Mesendoderm (in vitro differentiated cells): ENCODE measurements at regions not wholly inside any gene's neighbourhood (a gene's known extent, or its start where the extent isn't known, plus 50 kb on each side); places are given as distances from the start of the nearest gene placed in this dataset.
A peak's percentile ranks its signal among the peaks of the same experiment; 100 is the strongest.

Experiments used
- DNase-seq: peaks from one replicate; pipeline ENCODE4 v3.0.0; 2013
- H2AK5ac ChIP-seq: 2 replicates; pipeline ENCODE4 v1.6.1; 2013; ENCODE audit warnings: low read length, inconsistent platforms
- H2BK120ac ChIP-seq: 2 replicates; pipeline ENCODE4 v1.6.1; 2013; ENCODE audit warnings: low read depth, mild to moderate bottlenecking, low read length, moderate library complexity, mixed read lengths
- H2BK15ac ChIP-seq: replicated peaks from 2 replicates; pipeline ENCODE4 v1.6.1; 2013; ENCODE audit warnings: low read depth, mild to moderate bottlenecking, moderate library complexity
- H2BK5ac ChIP-seq: 2 replicates; pipeline ENCODE4 v1.6.1; 2013; ENCODE audit warnings: low read length, inconsistent platforms
- H3K18ac ChIP-seq: 2 replicates; pipeline ENCODE4 v1.6.1; 2013; ENCODE audit warnings: mild to moderate bottlenecking, low read length, mixed read lengths
- H3K23ac ChIP-seq: one replicate; pipeline ENCODE4 v1.6.1; 2013; ENCODE audit warnings: low read length
- H3K27ac ChIP-seq: 2 replicates; pipeline ENCODE4 v1.5.1; 2013; ENCODE audit warnings: low read depth, mild to moderate bottlenecking, inconsistent platforms, low read length, moderate library complexity
- H3K27me3 ChIP-seq: 2 replicates; pipeline ENCODE4 v1.6.1; 2013; ENCODE audit warnings: low read length, control low read depth, mild to moderate bottlenecking, inconsistent platforms; ENCODE audit not compliant: insufficient read depth, poor library complexity
- H3K36me3 ChIP-seq: 2 replicates; pipeline ENCODE4 v1.6.1; 2013; ENCODE audit warnings: low read length, inconsistent platforms; ENCODE audit not compliant: control insufficient read depth, insufficient read depth
- H3K4ac ChIP-seq: one replicate; pipeline ENCODE4 v1.6.1; 2013; ENCODE audit warnings: low read depth, mild to moderate bottlenecking, low read length, moderate library complexity
- H3K4me1 ChIP-seq: 2 replicates; pipeline ENCODE4 v1.6.1; 2013; ENCODE audit warnings: low read depth, low read length, inconsistent platforms; ENCODE audit not compliant: control insufficient read depth
- H3K4me2 ChIP-seq: 2 replicates; pipeline ENCODE4 v1.6.1; 2013; ENCODE audit warnings: low read length
- H3K4me3 ChIP-seq: 2 replicates; pipeline ENCODE4 v1.5.1; 2013; ENCODE audit warnings: mild to moderate bottlenecking, low read length
- H3K56ac ChIP-seq: one replicate; pipeline ENCODE4 v1.6.1; 2013; ENCODE audit warnings: low read length
- H3K79me1 ChIP-seq: 2 replicates; pipeline ENCODE4 v1.6.1; 2013; ENCODE audit warnings: low read length, inconsistent platforms
- H3K79me2 ChIP-seq: 2 replicates; pipeline ENCODE4 v1.6.1; 2013; ENCODE audit warnings: mild to moderate bottlenecking, low read length; ENCODE audit not compliant: control insufficient read depth, insufficient read depth
- H3K9ac ChIP-seq: 2 replicates; pipeline ENCODE4 v1.6.1; 2013; ENCODE audit warnings: low read length, inconsistent platforms
- H4K5ac ChIP-seq: one replicate; pipeline ENCODE4 v1.6.1; 2013; ENCODE audit warnings: low read length
- H4K8ac ChIP-seq: one replicate; pipeline ENCODE4 v1.6.1; 2013; ENCODE audit warnings: low read depth, mild to moderate bottlenecking, control low read depth, low read length, moderate library complexity
- WGBS: extraction: QIAGEN DNeasy Blood & Tissue Kit; methylation state at CpG from one replicate; pipeline ENCODE4 v1.1.7; 2013; ENCODE audit warnings: low lambda C conversion rate, missing lambda C conversion rate; ENCODE audit not compliant: insufficient coverage; ENCODE audit errors: extremely low coverage; 5-methylcytosine and 5-hydroxymethylcytosine counted together

DNA sequence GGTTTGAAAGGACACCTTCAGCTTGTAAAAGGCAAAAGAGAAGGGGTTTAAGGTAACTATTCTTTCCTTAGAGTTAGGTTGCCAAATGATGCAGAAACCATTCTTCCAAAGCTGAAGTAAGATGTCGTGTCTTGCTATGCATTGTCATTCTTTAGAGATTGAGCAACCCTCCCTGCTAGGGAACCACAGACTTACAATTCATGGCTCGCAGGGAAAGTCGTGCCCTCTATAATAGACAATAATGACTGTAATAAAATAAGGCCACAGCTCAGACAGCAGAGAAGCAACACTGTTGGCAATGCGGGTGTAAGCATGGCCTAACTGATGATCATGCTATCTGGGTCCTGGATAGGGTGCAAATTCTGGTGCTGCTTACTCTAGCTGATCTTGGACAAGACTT, 129.6 kb upstream of the CDH13 start:
- Histone ChIP-seq H3K79me1 (no peaks in the 10 kb centered on the region), H3K4me1 (no peaks in the 10 kb centered on the region), H3K4me2 (no peak overlapping the region), H4K8ac (no peak overlapping the region), H3K4me3 (no peak overlapping the region), H3K9ac (no peak overlapping the region), H3K56ac (no peak overlapping the region), H3K79me2 (no peaks in the 10 kb centered on the region), H3K23ac (no peak overlapping the region), H3K4ac (no peak overlapping the region), H3K36me3 (no peaks in the 10 kb centered on the region), H2BK5ac (no peak overlapping the region), H2BK120ac (no peak overlapping the region), H3K18ac (no peak overlapping the region), H3K27ac (no peak overlapping the region), H2AK5ac (no peak overlapping the region), H2BK15ac (no peak overlapping the region), H3K27me3 (no peaks in the 10 kb centered on the region), H4K5ac (no peak overlapping the region)
- WGBS, result no CpG with 5 or more reads among the region's 4 CpGs
- no peak for DNase-seq

GRCh38 chr16:82488460-82488859, 138.3 kb upstream of the CDH13 start:
- H2BK15ac ChIP-seq, result no peak overlapping the region
- H3K18ac ChIP-seq, result no peak overlapping the region
- no peak overlapping the region for H3K56ac ChIP-seq
- H3K4me1 ChIP-seq, result no peaks in the 10 kb centered on the region
- no peak overlapping the region for H2BK5ac ChIP-seq
- no peak overlapping the region for H3K23ac ChIP-seq
- H3K27me3 ChIP-seq, result no peaks in the 10 kb centered on the region
- H3K79me2 ChIP-seq, result no peaks in the 10 kb centered on the region
- H4K5ac ChIP-seq, result no peak overlapping the region
- DNase-seq, result no peak
- no peak overlapping the region for H3K4me2 ChIP-seq
- H3K4me3 ChIP-seq, result no peak overlapping the region
- H3K27ac ChIP-seq, result no peak overlapping the region
- no peak overlapping the region for H2AK5ac ChIP-seq
- no peaks in the 10 kb centered on the region for H3K79me1 ChIP-seq
- no peaks in the 10 kb centered on the region for H3K36me3 ChIP-seq
- no peak overlapping the region for H2BK120ac ChIP-seq
- no peak overlapping the region for H3K4ac ChIP-seq
- no peak overlapping the region for H3K9ac ChIP-seq
- no CpG with 5 or more reads among the region's 4 CpGs for WGBS
- no peak overlapping the region for H4K8ac ChIP-seq

- H2AK5ac ChIP-seq, result no peak overlapping the region
These were observed 145.3 kb upstream of the CDH13 start for GRCh38 chr16:82481455-82481854.

GRCh38 chr16:82476786-82477185, 150.0 kb upstream of the CDH13 start:
- no CpG with 5 or more reads among the region's 5 CpGs for WGBS
- no peak overlapping the region for H3K27ac ChIP-seq
- no peaks in the 10 kb centered on the region for H3K79me1 ChIP-seq
- no peak overlapping the region for H4K5ac ChIP-seq
- H3K4me2 ChIP-seq, result no peak overlapping the region
- H2AK5ac ChIP-seq, result no peak overlapping the region
- H3K27me3 ChIP-seq, result no peaks in the 10 kb centered on the region
- no peak overlapping the region for H4K8ac ChIP-seq
- H3K23ac ChIP-seq, result no peak overlapping the region
- no peak overlapping the region for H3K18ac ChIP-seq
- no peak overlapping the region for H3K56ac ChIP-seq
- no peak overlapping the region for H3K4me3 ChIP-seq
- no peaks in the 10 kb centered on the region for H3K79me2 ChIP-seq
- no peak for DNase-seq
- no peak overlapping the region for H3K4ac ChIP-seq
- H3K4me1 ChIP-seq, result no peaks in the 10 kb centered on the region
- H2BK15ac ChIP-seq, result no peak overlapping the region
- H3K36me3 ChIP-seq, result no peaks in the 10 kb centered on the region
- no peak overlapping the region for H2BK120ac ChIP-seq
- no peak overlapping the region for H2BK5ac ChIP-seq
- no peak overlapping the region for H3K9ac ChIP-seq

More at GRCh38 chr16:82481455-82481854, 145.3 kb upstream of the CDH13 start:
- H3K4me2 ChIP-seq, result no peak overlapping the region
- H3K79me1 ChIP-seq, result no peaks in the 10 kb centered on the region
- DNase-seq, result no peak
- H3K4ac ChIP-seq, result no peak overlapping the region
- H3K4me1 ChIP-seq, result no peaks in the 10 kb centered on the region
- H4K8ac ChIP-seq, result no peak overlapping the region
- no peak overlapping the region for H3K4me3 ChIP-seq
- H3K27ac ChIP-seq, result no peak overlapping the region
- no peak overlapping the region for H2BK120ac ChIP-seq
- H3K9ac ChIP-seq, result no peak overlapping the region
- H3K36me3 ChIP-seq, result no peaks in the 10 kb centered on the region
- H3K27me3 ChIP-seq, result no peaks in the 10 kb centered on the region
- no peak overlapping the region for H3K56ac ChIP-seq
- H3K23ac ChIP-seq, result no peak overlapping the region
- H3K18ac ChIP-seq, result no peak overlapping the region
- H4K5ac ChIP-seq, result no peak overlapping the region
- no CpG with 5 or more reads among the region's 3 CpGs for WGBS
- no peaks in the 10 kb centered on the region for H3K79me2 ChIP-seq
- H2BK15ac ChIP-seq, result no peak overlapping the region
- H2BK5ac ChIP-seq, result no peak overlapping the region

- no CpG with 5 or more reads among the region's 8 CpGs for WGBS
- Histone ChIP-seq H2BK5ac (no peak overlapping the region), H3K23ac (peak overlapping the region; percentile 34), H3K4me3 (no peak overlapping the region), H3K4me2 (no peak overlapping the region), H3K79me2 (no peaks in the 10 kb centered on the region), H3K4ac (no peak overlapping the region), H3K36me3 (no peaks in the 10 kb centered on the region), H4K5ac (no peak overlapping the region), H2AK5ac (no peak overlapping the region), H3K27me3 (no peaks in the 10 kb centered on the region), H3K9ac (no peak overlapping the region), H3K18ac (no peak overlapping the region), H3K79me1 (no peaks in the 10 kb centered on the region), H3K56ac (no peak overlapping the region), H3K27ac (no peak overlapping the region), H2BK120ac (no peak overlapping the region), H4K8ac (no peak overlapping the region), H3K4me1 (peaks cover 2% of the 10 kb centered on the region), H2BK15ac (no peak overlapping the region)
- no peak for DNase-seq
These were observed 156.1 kb upstream of the CDH13 start for GRCh38 chr16:82470620-82471152.

- H3K56ac ChIP-seq, result no peak overlapping the region
- H3K4ac ChIP-seq, result no peak overlapping the region
- no peak overlapping the region for H3K4me2 ChIP-seq
- H3K4me3 ChIP-seq, result no peak overlapping the region
- no peak for DNase-seq
- no peak overlapping the region for H3K18ac ChIP-seq
- no peak overlapping the region for H4K8ac ChIP-seq
- H2BK5ac ChIP-seq, result no peak overlapping the region
- H2AK5ac ChIP-seq, result no peak overlapping the region
- H3K79me2 ChIP-seq, result no peaks in the 10 kb centered on the region
- H3K27me3 ChIP-seq, result no peaks in the 10 kb centered on the region
- H2BK15ac ChIP-seq, result no peak overlapping the region
- H3K36me3 ChIP-seq, result no peaks in the 10 kb centered on the region
- no peak overlapping the region for H3K23ac ChIP-seq
- no peak overlapping the region for H2BK120ac ChIP-seq
- WGBS, result no CpG with 5 or more reads among the region's 7 CpGs
- H4K5ac ChIP-seq, result no peak overlapping the region
- H3K4me1 ChIP-seq, result peaks cover 2% of the 10 kb centered on the region
- peak overlapping the region; percentile 55 for H3K27ac ChIP-seq
- no peak overlapping the region for H3K9ac ChIP-seq
- no peaks in the 10 kb centered on the region for H3K79me1 ChIP-seq
These were observed 156.8 kb upstream of the CDH13 start for GRCh38 chr16:82470016-82470415.
